Mucosa of rectum (tissue), 2 donors: ENCODE measurements at regions not wholly inside any gene's neighbourhood (a gene's known extent, or its start where the extent isn't known, plus 50 kb on each side); places are given as distances from the start of the nearest gene placed in this dataset.
A peak's percentile ranks its signal among the peaks of the same experiment; 100 is the strongest.
"Not testable (repeated sequence)": the region's sequence is repeated elsewhere in the genome, so short reads cannot be mapped to it uniquely, and the experiment has no call there.

Experiments used
- H3K27ac ChIP-seq, 2 donors: one replicate each; pipeline ENCODE4 v1.7.0; 2013; ENCODE audit warnings: inconsistent platforms in 2 of 2, low read depth in 2 of 2, low read length in 2 of 2
- H3K27me3 ChIP-seq, 2 donors: one replicate each; pipeline ENCODE4 v1.7.0; 2013; ENCODE audit warnings: low read length in 2 of 2; ENCODE audit not compliant: control insufficient read depth in 2 of 2, insufficient read depth in 2 of 2
- H3K36me3 ChIP-seq, 2 donors: one replicate each; pipeline ENCODE4 v1.7.0; 2013; ENCODE audit warnings: low read length in 2 of 2; ENCODE audit not compliant: control insufficient read depth in 2 of 2, insufficient read depth in 2 of 2
- H3K4me1 ChIP-seq, 2 donors: one replicate each; pipeline ENCODE4 v1.7.0; 2013; ENCODE audit warnings: low read length in 2 of 2, mild to moderate bottlenecking in 1 of 2; ENCODE audit not compliant: control insufficient read depth in 2 of 2, insufficient read depth in 2 of 2
- H3K4me3 ChIP-seq, 2 donors: one replicate each; pipeline ENCODE4 v1.7.0; 2013; ENCODE audit warnings: low read length in 2 of 2
- H3K9ac ChIP-seq, 2 donors: one replicate each; pipeline ENCODE4 v1.7.0; 2013; ENCODE audit warnings: low read length in 2 of 2, low read depth in 1 of 2, mild to moderate bottlenecking in 1 of 2
- H3K9me3 ChIP-seq, 2 donors: one replicate each; pipeline ENCODE4 v1.7.0; 2013; ENCODE audit warnings: low read length in 2 of 2; ENCODE audit not compliant: control insufficient read depth in 2 of 2
- donor health status: healthy.
- donor health status: Normal muscosa, but diverticular disease.

- no peaks in the 10 kb centered on the region for H3K27me3 ChIP-seq
- no peaks in the 10 kb centered on the region for H3K4me1 ChIP-seq
- H3K9me3 ChIP-seq = no peaks in the 10 kb centered on the region
- no peak overlapping the region for H3K4me3 ChIP-seq
- H3K9ac ChIP-seq = no peak overlapping the region
- no peak overlapping the region for H3K27ac ChIP-seq
- H3K36me3 ChIP-seq = no peaks in the 10 kb centered on the region
These were observed 79.0 kb upstream of the TMEM252 start for GRCh38 chr9:68619636-68620035.

GRCh38 chr9:68625559-68625958 lies 79.5 kb upstream of the PIP5K1B start:
- no peak overlapping the region for H3K9ac ChIP-seq
- H3K9me3 ChIP-seq = no peaks in the 10 kb centered on the region
- H3K4me3 ChIP-seq = no peak overlapping the region
- H3K4me1 ChIP-seq = no peaks in the 10 kb centered on the region
- H3K36me3 ChIP-seq = no peaks in the 10 kb centered on the region
- H3K27me3 ChIP-seq = no peaks in the 10 kb centered on the region
- no peak overlapping the region for H3K27ac ChIP-seq

GRCh38 chr9:68626526-68626925 lies 78.5 kb upstream of the PIP5K1B start:
- no peaks in the 10 kb centered on the region for H3K27me3 ChIP-seq
- no peak overlapping the region for H3K9ac ChIP-seq
- H3K27ac ChIP-seq = no peak overlapping the region
- H3K4me3 ChIP-seq = no peak overlapping the region
- H3K36me3 ChIP-seq = no peaks in the 10 kb centered on the region
- H3K4me1 ChIP-seq = no peaks in the 10 kb centered on the region
- H3K9me3 ChIP-seq = no peaks in the 10 kb centered on the region

- Histone ChIP-seq H3K4me1 (no peaks in the 10 kb centered on the region), H3K4me3 (no peak overlapping the region), H3K9me3 (no peaks in the 10 kb centered on the region), H3K27me3 (no peaks in the 10 kb centered on the region), H3K36me3 (no peaks in the 10 kb centered on the region), H3K27ac (no peak overlapping the region), H3K9ac (no peak overlapping the region)
These were observed 77.9 kb upstream of the PIP5K1B start for GRCh38 chr9:68627104-68627503.

- Histone ChIP-seq H3K9ac (no peak overlapping the region), H3K36me3 (no peaks in the 10 kb centered on the region), H3K27ac (no peak overlapping the region), H3K4me3 (no peak overlapping the region), H3K4me1 (no peaks in the 10 kb centered on the region), H3K27me3 (no peaks in the 10 kb centered on the region), H3K9me3 (no peaks in the 10 kb centered on the region)
These were observed 77.4 kb upstream of the PIP5K1B start for GRCh38 chr9:68627594-68627993.

GRCh38 chr9:68629042-68629441 lies 76.0 kb upstream of the PIP5K1B start:
- no peaks in the 10 kb centered on the region for H3K4me1 ChIP-seq
- H3K9me3 ChIP-seq = no peaks in the 10 kb centered on the region
- H3K27ac ChIP-seq = no peak overlapping the region
- H3K9ac ChIP-seq = no peak overlapping the region
- no peak overlapping the region for H3K4me3 ChIP-seq
- H3K27me3 ChIP-seq = no peaks in the 10 kb centered on the region
- no peaks in the 10 kb centered on the region for H3K36me3 ChIP-seq

GRCh38 chr9:68631811-68632210 lies 73.2 kb upstream of the PIP5K1B start:
- no peak overlapping the region for H3K27ac ChIP-seq
- H3K27me3 ChIP-seq = no peaks in the 10 kb centered on the region
- H3K9ac ChIP-seq = no peak overlapping the region
- H3K36me3 ChIP-seq = no peaks in the 10 kb centered on the region
- H3K4me3 ChIP-seq = no peak overlapping the region
- peaks cover 0 to 1% of the 10 kb centered on the region in 2 donors for H3K4me1 ChIP-seq
- H3K9me3 ChIP-seq = no peaks in the 10 kb centered on the region

GRCh38 chr9:68637020-68637419 lies 68.0 kb upstream of the PIP5K1B start:
- H3K36me3 ChIP-seq = no peaks in the 10 kb centered on the region
- no peaks in the 10 kb centered on the region for H3K27me3 ChIP-seq
- no peak overlapping the region for H3K9ac ChIP-seq
- peak overlapping the region; percentile 12 to 32 for H3K27ac ChIP-seq
- no peaks in the 10 kb centered on the region for H3K9me3 ChIP-seq
- peak overlapping the region in 1 of 2 donors; percentile 26 for H3K4me3 ChIP-seq
- H3K4me1 ChIP-seq = peaks cover 0 to 4% of the 10 kb centered on the region in 2 donors

- H3K27ac ChIP-seq, H3K4me3 ChIP-seq, H3K36me3 ChIP-seq, H3K27me3 ChIP-seq, H3K9me3 ChIP-seq, H3K4me1 ChIP-seq, H3K9ac ChIP-seq: not testable (repeated sequence)
These were observed 65.8 kb upstream of the PIP5K1B start for GRCh38 chr9:68639261-68639660.

GRCh38 chr9:68640421-68641089 lies 64.5 kb upstream of the PIP5K1B start:
- no peaks in the 10 kb centered on the region for H3K27me3 ChIP-seq
- H3K9me3 ChIP-seq = no peaks in the 10 kb centered on the region
- H3K9ac ChIP-seq = no peak overlapping the region
- H3K36me3 ChIP-seq = no peaks in the 10 kb centered on the region
- no peak overlapping the region for H3K4me3 ChIP-seq
- H3K27ac ChIP-seq = no peak overlapping the region
- H3K4me1 ChIP-seq = peaks cover 0 to 4% of the 10 kb centered on the region in 2 donors
